ENCODE measurements at regions not wholly inside any gene's neighbourhood (a gene's known extent, or its start where the extent isn't known, plus 50 kb on each side); places are given as distances from the start of the nearest gene placed in this dataset.
"Not testable (repeated sequence)": the region's sequence is repeated elsewhere in the genome, so short reads cannot be mapped to it uniquely, and the experiment has no call there.

GRCh38 chr2:34147780-34148179, 548.7 kb upstream of the FAM98A start:
- no peak for FAIRE-seq
- no peak for DNase-seq (ENCODE audit: low spot score)

- DNase-seq (ENCODE audit: low spot score) (no peak), FAIRE-seq (no peak)
These were observed 544.0 kb upstream of the FAM98A start for GRCh38 chr2:34143149-34143548.

GRCh38 chr2:34142531-34143008, 543.5 kb upstream of the FAM98A start:
- not testable (repeated sequence) for FAIRE-seq; DNase-seq (ENCODE audit: low spot score)

GRCh38 chr2:34133065-34133464, 534.0 kb upstream of the FAM98A start:
- FAIRE-seq; DNase-seq (ENCODE audit: low spot score): not testable (repeated sequence)

- no peak for DNase-seq (ENCODE audit: low spot score)
These were observed 527.2 kb upstream of the FAM98A start for GRCh38 chr2:34126279-34126678.

GRCh38 chr2:34123996-34124785, 525.1 kb upstream of the FAM98A start:
- no peak for FAIRE-seq
- DNase-seq (ENCODE audit: low spot score): no peak

More at GRCh38 chr2:34126279-34126678, 527.2 kb upstream of the FAM98A start:
- FAIRE-seq: no peak

GRCh38 chr2:34121076-34121475, 522.0 kb upstream of the FAM98A start:
- no peak for DNase-seq (ENCODE audit: low spot score)
- no peak for FAIRE-seq

GRCh38 chr2:34115076-34115475, 516.0 kb upstream of the FAM98A start:
- FAIRE-seq (no peak), DNase-seq (ENCODE audit: low spot score) (no peak)

GRCh38 chr2:34112161-34112560, 513.1 kb upstream of the FAM98A start:
- no peak for FAIRE-seq
- no peak for DNase-seq (ENCODE audit: low spot score)

GRCh38 chr2:34110392-34110791, 511.3 kb upstream of the FAM98A start:
- no peak for DNase-seq (ENCODE audit: low spot score)
- FAIRE-seq: no peak

GRCh38 chr2:34107811-34108210, 508.7 kb upstream of the FAM98A start:
- FAIRE-seq (no peak), DNase-seq (ENCODE audit: low spot score) (no peak)

- DNase-seq (ENCODE audit: low spot score) (peak; percentile 24), FAIRE-seq (no peak)
These were observed 506.1 kb upstream of the FAM98A start for GRCh38 chr2:34105006-34105767.

GRCh38 chr2:34104601-34105000, 505.5 kb upstream of the FAM98A start:
- peak; percentile 6 for DNase-seq (ENCODE audit: low spot score)
- peak; percentile 65 for FAIRE-seq

GRCh38 chr2:34103437-34103836, 504.3 kb upstream of the FAM98A start:
- DNase-seq (ENCODE audit: low spot score) (no peak), FAIRE-seq (no peak)

GRCh38 chr2:34102339-34102738, 503.2 kb upstream of the FAM98A start:
- no peak for DNase-seq (ENCODE audit: low spot score)
- no peak for FAIRE-seq

- FAIRE-seq (no peak), DNase-seq (ENCODE audit: low spot score) (no peak)
These were observed 500.3 kb upstream of the FAM98A start for GRCh38 chr2:34099377-34099776.

GRCh38 chr2:34098256-34098655, 499.2 kb upstream of the FAM98A start:
- FAIRE-seq (no peak), DNase-seq (ENCODE audit: low spot score) (no peak)

- peak; percentile 26 for DNase-seq (ENCODE audit: low spot score)
- FAIRE-seq: peak; percentile 42
These were observed 497.6 kb upstream of the FAM98A start for GRCh38 chr2:34096562-34097171.

GRCh38 chr2:34093790-34094189, 494.7 kb upstream of the FAM98A start:
- DNase-seq (ENCODE audit: low spot score) (no peak), FAIRE-seq (no peak)

- FAIRE-seq (no peak), DNase-seq (ENCODE audit: low spot score) (no peak)
These were observed 471.1 kb upstream of the FAM98A start for GRCh38 chr2:34070196-34070595.

- no peak for FAIRE-seq
- no peak for DNase-seq (ENCODE audit: low spot score)
These were observed 470.5 kb upstream of the FAM98A start for GRCh38 chr2:34069604-34070003.

- FAIRE-seq (no peak), DNase-seq (ENCODE audit: low spot score) (no peak)
These were observed 451.3 kb upstream of the FAM98A start for GRCh38 chr2:34050413-34050812.
